ENCODE measurements at regions not wholly inside any gene's neighbourhood (a gene's known extent, or its start where the extent isn't known, plus 50 kb on each side); places are given as distances from the start of the nearest gene placed in this dataset.

DNA sequence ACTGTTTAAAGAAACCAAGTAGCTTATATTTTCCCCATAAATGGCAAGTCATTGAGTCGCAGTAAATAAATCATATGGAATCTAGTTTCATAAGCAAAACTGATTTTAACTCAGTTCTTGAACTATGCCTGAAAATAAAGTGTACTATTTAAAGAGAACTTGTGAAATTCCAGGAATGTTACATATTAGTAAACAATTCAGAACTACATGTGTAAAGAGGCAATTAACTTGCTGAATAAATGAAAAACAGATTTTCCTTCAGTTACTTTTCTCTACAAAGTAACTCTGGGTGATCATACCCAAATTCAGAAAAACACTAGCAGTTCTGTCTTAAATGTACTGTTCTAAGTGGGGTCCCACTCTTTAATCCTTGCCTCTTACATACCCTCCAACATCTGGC is 236.1 kb upstream of the EDNRA start:
- TF ChIP-seq, protein P1, sequence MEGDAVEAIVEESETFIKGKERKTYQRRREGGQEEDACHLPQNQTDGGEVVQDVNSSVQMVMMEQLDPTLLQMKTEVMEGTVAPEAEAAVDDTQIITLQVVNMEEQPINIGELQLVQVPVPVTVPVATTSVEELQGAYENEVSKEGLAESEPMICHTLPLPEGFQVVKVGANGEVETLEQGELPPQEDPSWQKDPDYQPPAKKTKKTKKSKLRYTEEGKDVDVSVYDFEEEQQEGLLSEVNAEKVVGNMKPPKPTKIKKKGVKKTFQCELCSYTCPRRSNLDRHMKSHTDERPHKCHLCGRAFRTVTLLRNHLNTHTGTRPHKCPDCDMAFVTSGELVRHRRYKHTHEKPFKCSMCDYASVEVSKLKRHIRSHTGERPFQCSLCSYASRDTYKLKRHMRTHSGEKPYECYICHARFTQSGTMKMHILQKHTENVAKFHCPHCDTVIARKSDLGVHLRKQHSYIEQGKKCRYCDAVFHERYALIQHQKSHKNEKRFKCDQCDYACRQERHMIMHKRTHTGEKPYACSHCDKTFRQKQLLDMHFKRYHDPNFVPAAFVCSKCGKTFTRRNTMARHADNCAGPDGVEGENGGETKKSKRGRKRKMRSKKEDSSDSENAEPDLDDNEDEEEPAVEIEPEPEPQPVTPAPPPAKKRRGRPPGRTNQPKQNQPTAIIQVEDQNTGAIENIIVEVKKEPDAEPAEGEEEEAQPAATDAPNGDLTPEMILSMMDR (IDR thresholded peaks at IDR 0.05): no peak
- no peak for TF ChIP-seq POLR2A (IDR thresholded peaks at IDR 0.05)
